ENCODE measurements at regions not wholly inside any gene's neighbourhood (a gene's known extent, or its start where the extent isn't known, plus 50 kb on each side); places are given as distances from the start of the nearest gene placed in this dataset.

DNA sequence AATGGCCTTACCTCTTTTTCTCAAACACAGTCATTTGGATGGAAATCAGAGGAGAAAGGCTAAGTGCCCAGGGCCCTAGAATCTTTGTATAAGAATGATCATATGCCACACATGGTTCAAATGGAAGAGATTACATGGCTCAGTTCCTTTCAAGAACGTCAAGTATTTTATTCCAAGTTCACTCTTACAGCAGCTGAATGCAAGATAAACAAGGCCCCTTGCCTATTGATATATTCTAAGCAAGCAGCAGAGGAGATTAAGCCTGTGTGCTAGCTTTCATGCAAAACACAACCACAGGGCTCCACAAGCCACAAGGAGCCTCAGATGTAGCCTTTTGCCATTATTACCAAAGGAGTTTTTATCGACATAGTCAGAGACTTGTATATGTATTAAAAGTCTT lies 55.3 kb upstream of the SLCO6A1 start:
- TF ChIP-seq, protein P1, sequence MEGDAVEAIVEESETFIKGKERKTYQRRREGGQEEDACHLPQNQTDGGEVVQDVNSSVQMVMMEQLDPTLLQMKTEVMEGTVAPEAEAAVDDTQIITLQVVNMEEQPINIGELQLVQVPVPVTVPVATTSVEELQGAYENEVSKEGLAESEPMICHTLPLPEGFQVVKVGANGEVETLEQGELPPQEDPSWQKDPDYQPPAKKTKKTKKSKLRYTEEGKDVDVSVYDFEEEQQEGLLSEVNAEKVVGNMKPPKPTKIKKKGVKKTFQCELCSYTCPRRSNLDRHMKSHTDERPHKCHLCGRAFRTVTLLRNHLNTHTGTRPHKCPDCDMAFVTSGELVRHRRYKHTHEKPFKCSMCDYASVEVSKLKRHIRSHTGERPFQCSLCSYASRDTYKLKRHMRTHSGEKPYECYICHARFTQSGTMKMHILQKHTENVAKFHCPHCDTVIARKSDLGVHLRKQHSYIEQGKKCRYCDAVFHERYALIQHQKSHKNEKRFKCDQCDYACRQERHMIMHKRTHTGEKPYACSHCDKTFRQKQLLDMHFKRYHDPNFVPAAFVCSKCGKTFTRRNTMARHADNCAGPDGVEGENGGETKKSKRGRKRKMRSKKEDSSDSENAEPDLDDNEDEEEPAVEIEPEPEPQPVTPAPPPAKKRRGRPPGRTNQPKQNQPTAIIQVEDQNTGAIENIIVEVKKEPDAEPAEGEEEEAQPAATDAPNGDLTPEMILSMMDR (IDR thresholded peaks at IDR 0.05), result no peak

DNA sequence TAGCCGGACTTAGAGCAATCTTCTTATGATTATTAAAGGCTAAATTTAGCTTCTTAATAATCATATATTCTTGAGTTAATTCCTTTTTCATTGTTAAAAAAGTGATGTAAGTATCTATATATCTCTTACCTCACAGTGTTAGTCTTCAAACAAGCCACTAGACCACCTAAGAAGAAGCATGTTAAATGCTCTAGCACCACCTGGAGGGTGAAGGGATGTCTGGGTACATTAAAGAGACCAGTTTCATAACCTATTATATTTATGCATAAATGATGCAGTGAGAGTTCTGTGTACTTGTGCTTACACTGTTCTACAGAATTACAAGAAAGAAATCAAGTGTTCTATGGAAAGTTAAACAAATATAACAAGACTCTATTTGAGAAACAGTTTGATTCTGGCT lies 55.9 kb upstream of the SLCO6A1 start:
- TF ChIP-seq, protein P1 (IDR thresholded peaks at IDR 0.05), result peak; percentile 34; the same call in 1 of the 2 replicates

DNA sequence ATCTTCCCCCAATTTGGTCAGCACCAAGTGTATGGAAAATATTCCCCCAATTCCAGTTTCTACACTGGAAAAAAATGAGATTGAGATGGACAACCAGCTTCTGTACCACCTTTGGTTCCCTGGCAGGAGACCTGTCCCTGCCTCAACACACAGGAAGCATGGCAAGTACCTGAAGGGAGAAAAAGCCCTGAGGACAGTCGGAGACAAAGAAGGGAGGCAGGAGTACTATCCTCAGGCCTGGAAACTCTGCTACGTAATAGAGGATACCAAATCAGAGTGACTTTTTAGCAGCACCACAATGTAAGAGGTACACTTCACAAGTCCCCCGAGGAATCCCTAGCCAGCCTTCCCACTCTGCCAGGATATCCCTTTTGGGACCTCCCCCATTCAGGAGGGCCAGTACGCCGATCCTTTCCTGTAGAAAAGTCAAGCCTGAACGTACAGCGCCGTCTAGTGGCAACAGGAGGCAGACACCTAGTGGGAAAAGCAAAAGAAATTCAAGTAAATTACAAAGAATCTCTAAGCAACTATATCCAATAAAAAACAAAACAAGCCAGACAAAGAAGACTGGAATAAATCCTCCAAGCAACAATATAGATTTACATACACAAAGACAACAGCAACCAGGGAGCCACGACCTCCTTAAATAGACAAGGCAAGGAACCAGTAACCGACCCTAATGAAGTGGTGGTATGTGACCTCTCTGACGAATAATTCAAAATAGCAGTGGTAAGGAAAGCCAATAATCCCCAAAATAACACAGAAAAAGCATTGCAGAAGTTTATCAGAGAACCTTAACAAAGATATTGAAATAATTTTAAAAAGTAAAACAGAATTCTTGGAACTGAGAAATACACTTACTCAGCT lies 63.3 kb upstream of the SLCO6A1 start:
- TF ChIP-seq, protein P1 (IDR thresholded peaks at IDR 0.05), result peak; percentile 89

DNA sequence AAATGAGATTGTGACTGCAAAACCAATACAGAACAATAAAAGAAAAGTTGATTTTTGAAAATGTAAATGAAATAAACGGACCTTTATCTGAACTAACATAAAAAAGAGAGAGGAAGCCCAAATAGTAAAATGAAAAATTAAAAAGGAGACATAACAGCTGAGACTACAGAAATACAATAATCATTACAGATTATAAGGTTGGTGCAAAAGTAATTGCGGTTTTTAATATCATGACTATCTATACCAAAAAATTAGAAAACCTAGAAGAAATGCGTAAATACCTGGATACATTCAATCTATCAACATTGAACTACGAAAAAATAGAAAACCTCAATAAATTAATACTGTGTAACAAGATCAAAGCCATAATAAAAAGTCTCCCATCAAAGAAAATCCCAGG lies 71.9 kb upstream of the SLCO6A1 start:
- TF ChIP-seq, protein P1 (IDR thresholded peaks at IDR 0.05), result no peak

DNA sequence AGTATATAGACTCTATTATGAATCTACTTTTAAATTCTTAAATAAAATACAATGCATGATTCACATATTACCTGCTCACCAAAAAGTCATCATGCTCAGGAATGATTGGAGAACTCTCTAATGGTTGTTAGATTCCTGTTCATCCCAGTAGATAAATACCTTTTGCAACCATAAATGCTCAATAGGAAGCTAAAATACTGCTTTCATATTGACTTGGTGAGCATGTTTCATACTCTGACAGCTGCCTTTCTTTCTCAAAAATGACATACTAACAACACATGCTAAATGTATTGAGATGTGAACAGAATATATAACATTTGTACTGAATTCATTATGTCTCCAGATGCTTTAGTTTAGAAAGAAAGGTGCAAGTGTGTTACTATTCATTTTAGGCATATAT lies 79.6 kb upstream of the SLCO6A1 start:
- TF ChIP-seq, protein P1 (IDR thresholded peaks at IDR 0.05), result no peak

DNA sequence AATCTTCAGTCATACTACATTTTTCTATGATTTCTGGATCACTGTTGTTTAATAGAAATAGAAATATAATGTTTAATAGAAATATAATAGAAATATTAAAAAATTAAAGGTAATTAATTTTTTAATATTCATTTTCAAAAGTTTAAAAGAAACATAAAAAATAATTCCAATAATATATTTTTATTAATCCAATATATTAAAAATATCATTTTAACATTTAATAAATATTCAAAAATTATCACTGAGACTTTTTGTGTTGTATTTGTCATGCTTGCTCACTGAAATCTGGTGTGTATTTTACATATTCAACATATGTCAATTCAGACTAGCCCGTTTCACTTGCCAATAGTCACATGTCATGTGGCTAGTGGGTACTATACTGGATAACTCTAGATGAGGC lies 80.6 kb upstream of the SLCO6A1 start:
- TF ChIP-seq, protein P1 (IDR thresholded peaks at IDR 0.05), result no peak

DNA sequence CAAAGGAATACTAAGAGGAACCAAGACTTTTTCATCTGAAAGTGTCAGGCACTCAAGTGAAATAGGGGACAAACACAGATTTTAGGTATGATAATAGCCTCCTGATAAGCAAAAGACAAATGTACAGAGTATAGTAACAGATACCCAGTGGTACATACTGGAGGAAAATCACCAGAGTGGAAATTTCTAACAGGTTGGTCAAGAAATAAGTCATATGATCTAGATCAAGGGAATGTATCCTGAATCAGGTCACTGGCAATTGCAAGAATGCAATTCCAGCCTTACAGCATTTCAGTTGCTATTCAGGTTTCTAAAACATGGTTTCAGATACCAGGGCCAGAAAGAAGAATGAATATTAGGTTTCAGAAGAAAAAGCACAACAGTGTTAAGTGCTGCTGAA lies 82.2 kb upstream of the SLCO6A1 start:
- TF ChIP-seq, protein P1 (IDR thresholded peaks at IDR 0.05), result no peak

Data from LNCAP (cell line).